ENCODE measurements at regions not wholly inside any gene's neighbourhood (a gene's known extent, or its start where the extent isn't known, plus 50 kb on each side); places are given as distances from the start of the nearest gene placed in this dataset.

GRCh38 chr2:65532326-65532725 lies 99.9 kb upstream of the SPRED2 start:
- DNase-seq (ENCODE audit: low spot score): no peak

DNA sequence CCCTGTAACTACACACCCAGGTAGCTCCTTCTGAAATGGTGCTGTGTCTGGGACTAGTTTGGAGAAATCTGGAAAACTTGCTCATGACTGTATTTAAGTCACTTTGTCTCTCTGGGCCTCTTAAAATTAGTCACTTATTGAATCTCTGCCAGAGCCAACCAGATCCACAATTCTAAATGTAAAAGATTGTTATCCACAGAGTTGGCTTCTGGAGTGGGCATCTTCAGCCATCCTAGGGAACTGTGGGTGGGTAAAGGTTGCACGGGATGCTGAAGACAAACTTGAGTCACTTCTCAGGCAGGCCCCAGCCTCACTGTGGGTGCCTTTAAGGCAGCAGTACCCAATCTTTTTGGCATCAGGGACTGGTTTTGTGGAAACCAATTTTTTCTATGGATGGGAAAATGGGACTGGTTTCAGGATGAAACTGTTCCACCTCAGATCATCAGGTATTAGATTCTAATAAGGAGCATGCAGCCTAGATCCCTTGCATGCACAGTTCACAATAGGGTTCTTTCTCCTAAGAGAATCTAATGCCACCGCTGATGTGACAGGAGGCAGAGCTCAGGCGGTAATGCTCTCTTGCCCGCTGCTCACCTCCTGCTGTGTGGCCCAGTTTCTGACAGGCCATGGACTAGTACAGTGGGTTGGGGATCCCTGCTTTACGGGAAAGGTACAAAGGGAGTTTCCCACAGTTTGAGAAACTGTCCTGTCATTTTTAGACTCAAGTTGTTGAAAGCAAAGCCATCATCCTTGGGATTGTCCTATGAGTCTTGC lies 98.3 kb upstream of the SPRED2 start:
- DNase-seq (ENCODE audit: low spot score): no peak

DNA sequence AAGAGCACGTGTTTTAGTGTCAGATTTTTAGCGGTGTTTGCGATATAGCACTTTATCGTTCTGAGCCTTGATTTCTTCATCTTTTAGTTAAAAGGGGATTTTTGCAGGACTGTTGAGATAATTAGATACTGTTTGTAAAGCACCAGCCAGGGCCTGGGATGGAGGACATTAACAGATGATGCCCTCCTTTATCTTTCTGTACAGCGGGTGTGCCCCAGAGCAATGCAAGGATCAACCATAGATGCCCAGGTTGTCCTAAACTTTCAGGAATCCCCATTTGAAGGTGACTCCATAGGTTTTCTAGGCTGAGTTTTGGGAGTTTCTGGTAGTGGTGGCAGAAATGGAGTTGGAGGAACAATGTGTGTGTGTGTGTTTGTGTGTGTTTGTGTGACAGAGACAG lies 97.0 kb upstream of the SPRED2 start:
- DNase-seq (ENCODE audit: low spot score): no peak

DNA sequence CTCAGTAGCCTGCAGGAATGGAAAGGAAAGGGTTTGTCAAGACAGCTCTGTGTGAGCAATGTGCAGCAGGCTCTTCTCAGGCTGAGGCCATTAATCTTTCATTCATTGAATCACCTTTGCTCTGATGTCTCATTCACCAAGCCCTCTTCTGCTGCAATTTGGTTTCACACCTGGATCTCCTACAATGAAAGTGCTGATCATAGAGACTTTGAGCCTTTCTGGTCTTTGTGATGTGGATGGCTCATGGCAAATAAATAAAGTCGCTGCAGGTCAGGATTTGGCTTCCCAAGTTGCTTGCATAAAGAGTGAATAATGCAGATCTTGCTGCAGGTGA lies 95.8 kb upstream of the SPRED2 start:
- no peak for DNase-seq (ENCODE audit: low spot score)

DNA sequence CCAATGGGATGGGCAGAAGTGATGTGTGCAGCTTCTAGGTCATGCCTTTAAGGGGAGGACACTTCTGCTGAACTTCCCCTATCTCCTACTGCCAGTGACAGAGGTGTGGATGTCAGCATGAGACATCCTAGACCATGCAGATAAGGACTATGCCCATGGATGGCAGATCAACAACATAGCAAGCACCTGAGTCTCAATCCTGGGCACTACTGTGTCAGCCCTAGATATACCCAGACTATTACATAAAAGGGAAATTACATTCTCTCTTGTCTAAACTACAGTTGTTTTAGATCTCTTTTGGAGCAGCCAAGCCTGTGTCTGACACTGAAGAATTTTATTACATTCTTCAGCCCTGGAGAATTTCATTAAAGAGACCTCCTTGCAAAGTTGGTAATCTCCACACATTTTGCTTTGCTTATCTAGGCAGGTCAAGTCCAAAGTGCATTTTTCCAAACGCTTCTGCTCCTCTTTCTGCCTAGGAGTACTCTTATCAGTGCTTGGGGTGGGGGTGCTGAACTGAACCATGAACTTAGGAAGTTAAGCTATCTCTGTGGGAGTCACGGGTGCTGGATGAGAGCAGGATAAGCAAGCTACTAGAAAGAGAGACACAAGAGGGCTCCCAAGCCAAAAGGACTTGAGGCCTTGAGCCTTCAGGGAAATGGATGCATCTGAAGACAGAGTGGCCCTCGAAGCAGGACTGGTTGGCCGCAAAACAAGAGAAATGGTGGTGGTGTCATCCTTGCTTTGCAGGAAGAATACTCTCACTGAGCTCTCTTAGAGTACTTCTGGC lies 95.2 kb upstream of the SPRED2 start:
- DNase-seq (ENCODE audit: low spot score): peak; percentile 5

GRCh38 chr2:65525616-65526231 lies 93.3 kb upstream of the SPRED2 start:
- DNase-seq (ENCODE audit: low spot score): no peak

DNA sequence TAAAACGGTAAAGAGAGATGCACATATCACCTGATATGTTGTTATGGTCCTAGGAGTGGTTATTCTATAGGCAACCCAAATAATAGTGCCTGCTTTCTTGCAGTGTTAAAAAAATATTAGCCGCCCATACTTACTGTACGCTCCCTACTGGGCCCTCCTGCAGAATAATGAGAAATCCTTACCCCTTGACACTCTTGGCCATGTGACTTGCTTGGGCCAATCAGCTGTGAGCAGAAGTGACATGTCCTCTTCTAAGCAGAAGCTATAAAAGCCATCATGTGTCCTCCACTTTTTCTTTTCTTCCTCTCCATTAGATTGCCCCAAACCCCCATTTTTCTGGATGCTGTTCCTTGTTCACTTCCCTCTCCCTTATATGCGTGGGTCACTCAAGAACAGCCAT lies 90.5 kb upstream of the SPRED2 start:
- no peak for DNase-seq (ENCODE audit: low spot score)

DNA sequence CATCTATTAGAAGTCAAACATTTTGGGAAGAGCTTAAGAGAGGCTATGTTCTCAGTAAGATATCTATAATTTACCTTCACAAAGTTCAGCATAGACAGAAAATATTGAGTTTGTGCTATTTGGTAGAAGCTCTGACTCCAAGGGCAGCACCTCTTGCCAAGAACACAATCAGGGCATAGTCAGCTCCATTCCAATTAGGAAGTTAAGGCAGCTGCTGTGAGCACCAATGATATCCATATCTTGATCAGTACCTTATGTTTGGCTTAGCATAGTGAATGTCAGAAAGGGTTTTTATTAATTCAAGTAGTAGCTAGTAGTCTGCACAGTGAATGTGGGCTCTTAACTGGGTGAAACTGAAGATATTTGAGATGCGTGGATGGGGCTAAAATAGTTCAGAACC lies 86.4 kb upstream of the SPRED2 start:
- DNase-seq (ENCODE audit: low spot score): no peak

DNA sequence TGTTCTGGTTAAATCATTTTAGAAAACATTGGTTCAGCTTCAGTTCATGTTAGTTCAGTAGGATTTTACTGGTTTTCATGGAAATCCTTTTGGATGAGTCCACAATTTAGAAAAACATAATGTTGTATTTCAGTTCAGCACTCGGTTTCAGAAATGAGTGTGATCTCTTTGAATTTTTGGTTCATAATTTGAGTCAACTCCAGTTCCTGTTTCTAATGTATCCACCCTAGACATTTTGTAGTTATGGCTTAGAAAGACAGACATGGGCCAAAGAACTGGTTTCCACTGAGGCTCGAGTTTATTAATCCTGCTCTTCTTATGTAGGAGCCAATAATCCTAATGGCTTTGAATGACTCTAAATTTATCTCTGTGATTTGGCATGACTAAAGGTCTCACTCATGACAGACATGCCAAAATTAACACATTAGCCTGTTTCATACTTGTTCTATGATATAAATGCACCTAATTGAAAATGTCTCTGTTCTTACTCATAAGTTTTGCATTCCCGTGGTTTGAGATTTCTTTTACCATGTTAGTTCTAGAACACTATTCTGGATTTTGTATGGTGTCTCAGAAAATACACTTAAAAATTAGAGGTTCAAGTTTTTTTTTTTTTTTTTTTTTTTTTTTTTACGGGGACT lies 82.3 kb upstream of the SPRED2 start:
- no peak for DNase-seq (ENCODE audit: low spot score)

GRCh38 chr2:65512783-65513182 lies 80.4 kb upstream of the SPRED2 start:
- DNase-seq (ENCODE audit: low spot score): no peak

- no peak for DNase-seq (ENCODE audit: low spot score)
These were observed 78.9 kb upstream of the SPRED2 start for GRCh38 chr2:65511306-65511705.

- no peak for DNase-seq (ENCODE audit: low spot score)
These were observed 75.8 kb upstream of the SPRED2 start for GRCh38 chr2:65508225-65508624.

DNA sequence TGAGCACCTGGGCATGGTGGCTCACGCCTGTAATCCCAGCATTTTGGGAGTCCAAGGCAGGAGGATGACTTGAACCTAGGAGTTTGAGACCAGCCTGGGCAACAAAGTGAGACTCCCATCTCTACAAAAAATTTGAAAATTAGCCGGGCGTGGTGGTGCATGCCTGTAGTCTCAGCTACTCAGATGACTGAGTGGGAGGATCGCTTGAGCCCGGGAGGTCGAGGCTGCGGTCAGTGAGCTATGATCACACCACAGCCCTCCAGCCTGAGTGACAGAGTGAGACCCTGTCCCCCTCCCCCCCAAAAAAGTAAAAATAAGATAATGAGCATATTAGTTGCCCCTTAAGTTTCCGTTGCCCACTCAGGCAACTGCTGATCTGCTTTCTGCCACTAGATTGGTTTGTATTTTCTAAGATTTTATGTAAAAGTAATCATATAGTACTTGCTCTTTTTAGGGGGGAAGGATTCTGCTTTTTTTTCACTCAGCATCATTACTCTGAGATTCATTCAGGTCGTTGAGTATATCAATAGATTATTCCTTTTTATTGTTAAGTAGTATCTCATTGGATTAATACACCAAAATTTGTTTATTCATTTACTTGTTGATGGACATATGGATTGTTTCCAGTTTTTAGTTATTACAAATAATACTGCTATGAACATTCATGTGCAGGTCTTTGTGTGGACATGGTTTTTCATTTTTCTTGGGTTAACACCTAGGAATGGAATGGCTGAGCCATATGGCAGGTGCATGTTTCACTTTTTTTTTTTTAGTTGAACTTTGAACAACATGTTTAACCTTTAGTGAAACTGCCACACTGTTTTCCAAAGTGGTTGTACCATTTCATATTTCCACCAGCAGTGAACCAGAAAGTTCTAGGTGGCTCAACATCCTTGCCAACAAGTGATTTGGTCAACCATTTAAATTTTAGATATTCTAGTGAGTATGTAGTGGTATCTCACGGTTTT lies 75.0 kb upstream of the SPRED2 start:
- no peak for DNase-seq (ENCODE audit: low spot score)

- DNase-seq (ENCODE audit: low spot score): no peak
These were observed 72.7 kb upstream of the SPRED2 start for GRCh38 chr2:65504814-65505697.

DNA sequence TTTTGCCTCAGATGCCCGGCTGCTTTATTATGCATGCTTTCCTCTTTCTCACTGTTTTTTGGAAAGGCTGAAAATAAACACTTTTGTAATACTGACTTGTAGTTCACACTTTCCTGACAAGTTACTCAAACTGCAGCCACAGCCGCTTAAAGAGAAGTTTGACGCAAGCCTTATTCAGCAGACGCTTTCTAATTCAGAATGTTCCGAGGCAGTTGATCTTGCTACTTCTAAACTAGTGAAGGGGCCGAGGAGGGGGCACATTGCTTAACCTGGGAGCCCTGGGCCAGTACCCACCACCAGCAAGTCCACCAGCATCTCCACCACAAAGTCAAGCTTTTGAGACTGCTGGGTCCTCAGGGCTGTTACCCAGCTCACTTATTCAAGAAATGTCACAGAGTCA lies 71.8 kb upstream of the SPRED2 start:
- no peak for DNase-seq (ENCODE audit: low spot score)

- no peak for DNase-seq (ENCODE audit: low spot score)
These were observed 71.3 kb upstream of the SPRED2 start for GRCh38 chr2:65503746-65504145.

GRCh38 chr2:65501836-65502235 lies 69.4 kb upstream of the SPRED2 start:
- no peak for DNase-seq (ENCODE audit: low spot score)

- DNase-seq (ENCODE audit: low spot score): no peak
These were observed 68.7 kb upstream of the SPRED2 start for GRCh38 chr2:65501074-65501473.

DNA sequence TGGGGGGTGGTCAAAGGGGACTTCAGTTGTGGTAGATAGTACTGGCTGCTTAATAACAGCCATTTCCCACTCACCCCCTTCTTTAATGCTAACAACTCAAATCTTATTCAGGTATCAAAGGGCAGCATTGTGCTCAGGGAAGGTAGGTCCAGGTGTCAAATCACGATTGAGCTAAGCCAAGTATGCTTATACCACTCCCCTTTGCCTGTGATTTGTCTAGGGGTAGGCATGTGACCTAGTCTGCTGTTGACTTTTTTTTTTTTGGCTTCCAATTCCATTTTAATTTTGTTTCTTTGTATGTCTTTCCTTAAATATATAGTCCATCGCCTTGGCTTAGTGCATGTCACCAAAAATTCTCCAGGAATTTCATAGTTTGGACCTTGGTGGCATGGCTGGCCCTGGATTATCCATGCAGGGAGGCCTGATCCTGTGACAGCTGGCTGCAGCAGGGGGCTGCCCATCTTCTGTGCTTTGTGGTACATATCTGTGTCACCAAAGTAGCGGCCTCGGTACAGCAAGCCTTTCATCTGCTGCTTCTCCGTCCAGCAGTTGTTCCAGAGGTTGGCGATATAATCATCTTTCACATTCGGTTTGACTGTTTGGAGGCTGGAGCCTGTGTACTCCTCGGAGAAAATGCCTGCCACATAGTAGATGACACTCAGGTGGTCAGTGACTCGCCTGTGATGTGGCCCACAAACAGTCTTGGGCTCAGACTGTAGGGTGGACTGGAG lies 68.1 kb upstream of the SPRED2 start:
- DNase-seq (ENCODE audit: low spot score): no peak

- no peak for DNase-seq (ENCODE audit: low spot score)
These were observed 66.8 kb upstream of the SPRED2 start for GRCh38 chr2:65499216-65499615.
